GM12878 (cell line): ENCODE measurements at regions not wholly inside any gene's neighbourhood (a gene's known extent, or its start where the extent isn't known, plus 50 kb on each side); places are given as distances from the start of the nearest gene placed in this dataset.

Experiments used
- ATAC-seq: fragments of 200-7000 bp; cut with Tn5 transposase; 3 replicates; pipeline ENCODE4 v1.9.1; 2020; ENCODE audit warnings: mild to moderate bottlenecking, moderate library complexity
- BruUV-seq: library from RNA; stranded (reverse); fragments of 400-500 nt; replicated peaks from 2 replicates; lab custom pipeline; 2021; lab: Mats Ljungman, UMichigan
- CTCF ChIA-PET: fragments of 300-600 bp; sonication (Branson Sonifier 250); formaldehyde crosslinking; extraction: SDS; loops from one replicate; lab custom pipeline; 2021; ENCODE audit warnings: inconsistent platforms; lab: Yijun Ruan, JAX
- POLR2A ChIA-PET: fragments of 350-600 bp; formaldehyde crosslinking; extraction: SDS; loops from one replicate; lab custom pipeline; 2021; ENCODE audit warnings: inconsistent platforms; lab: Charles Lee
- RAD21 ChIA-PET: fragments of 300-600 bp; sonication (Branson Sonifier 250); formaldehyde crosslinking; loops from one replicate; lab custom pipeline; 2023; ENCODE audit warnings: antibody characterized with exemption; ENCODE audit not compliant: unreplicated experiment; lab: Charles Lee
- SMC1A ChIA-PET: fragments of 300-600 bp; sonication (Branson Sonifier 250); formaldehyde crosslinking; loops from one replicate; lab custom pipeline; 2023; ENCODE audit not compliant: unreplicated experiment, uncharacterized antibody; lab: Charles Lee
- DNase-seq: peaks from one replicate; pipeline ENCODE4 v3.0.0-alpha.2; 2011; ENCODE audit warnings: low read depth, low spot score
- FAIRE-seq: peaks from 3 replicates; lab custom pipeline; 2011; peaks lifted over from hg19 to GRCh38; lab: Jason Lieb, UNC
- H2AFZ ChIP-seq: 2 replicates; pipeline ENCODE4 v1.6.0; 2011; ENCODE audit warnings: low read depth, low read length, control low read depth; ENCODE audit not compliant: control insufficient read depth
- H3K27ac ChIP-seq: 2 replicates; pipeline ENCODE4 v1.5.1; 2011; ENCODE audit warnings: control low read depth; ENCODE audit not compliant: control insufficient read depth, insufficient read depth
- H3K27me3 ChIP-seq, 2 experiments: replicated peaks in 1 of 2; 2 replicates each; pipeline versions ENCODE4 v1.6.0 to v1.6.1; 2011; ENCODE audit warnings: low read length in 1 of 2; ENCODE audit not compliant: control insufficient read depth in 2 of 2, insufficient read depth in 2 of 2
- H3K36me3 ChIP-seq, 2 experiments: 2 replicates each; pipeline ENCODE4 v1.5.1; 2011; ENCODE audit warnings: low read length in 1 of 2; ENCODE audit not compliant: control insufficient read depth in 2 of 2, insufficient read depth in 2 of 2
- H3K4me1 ChIP-seq: 2 replicates; pipeline ENCODE4 v1.6.1; 2011; ENCODE audit warnings: mild to moderate bottlenecking, low read length, moderate library complexity, mixed read lengths; ENCODE audit not compliant: control insufficient read depth, insufficient read depth
- H3K4me2 ChIP-seq: 2 replicates; pipeline ENCODE4 v1.6.0; 2011; ENCODE audit warnings: control low read depth; ENCODE audit not compliant: control insufficient read depth, insufficient read depth
- H3K4me3 ChIP-seq: fragments of 200-600 bp; sonication (generic); 2 replicates; pipeline ENCODE4 v1.5.1; 2016
- H3K79me2 ChIP-seq: 2 replicates; pipeline ENCODE4 v1.6.0; 2011; ENCODE audit warnings: low read length; ENCODE audit not compliant: control insufficient read depth, insufficient read depth
- H3K9ac ChIP-seq: 2 replicates; pipeline ENCODE4 v1.8.0; 2011; ENCODE audit warnings: low read length, control low read depth, mixed read lengths; ENCODE audit not compliant: control insufficient read depth, insufficient read depth
- H3K9me3 ChIP-seq: replicated peaks from 3 replicates; pipeline ENCODE4 v1.5.1; 2011; ENCODE audit warnings: mild to moderate bottlenecking, low read length; ENCODE audit not compliant: control insufficient read depth, insufficient read depth
- H4K20me1 ChIP-seq: 2 replicates; pipeline ENCODE4 v1.6.0; 2011; ENCODE audit not compliant: control insufficient read depth, insufficient read depth
- BHLHE40 ChIP-seq, 2 experiments: fragments of 450-650 bp in 1 of 2; IDR thresholded peaks; 2 replicates each; pipeline ENCODE4 v1.6.1; 2011 to 2017; ENCODE audit warnings: low read depth in 2 of 2, borderline replicate concordance in 1 of 2, improper control_type of control experiment in 1 of 2, low read length in 1 of 2, mild to moderate bottlenecking in 1 of 2
- CREB1 ChIP-seq: IDR thresholded peaks from 2 replicates; pipeline ENCODE4 v1.6.1; 2012; ENCODE audit warnings: low read depth, mild to moderate bottlenecking, inconsistent platforms
- DPF2 ChIP-seq: fragments of 450-650 bp; IDR thresholded peaks from 2 replicates; pipeline ENCODE4 v1.6.1; 2017; ENCODE audit warnings: mild to moderate bottlenecking
- EED ChIP-seq: sonication (generic); IDR thresholded peaks from 2 replicates; pipeline ENCODE4 v1.6.1; 2016; ENCODE audit warnings: antibody characterized with exemption, low read depth
- POLR2A ChIP-seq: IDR thresholded peaks from 2 replicates; pipeline ENCODE4 v1.6.1; 2011; ENCODE audit warnings: low read depth, mild to moderate bottlenecking, low read length
- POLR2AphosphoS2 ChIP-seq: IDR thresholded peaks from 2 replicates; pipeline ENCODE4 v1.6.1; 2011; ENCODE audit warnings: low read depth, mild to moderate bottlenecking, low read length, improper control_type of control experiment, moderate library complexity
- RUNX3 ChIP-seq: IDR thresholded peaks from 2 replicates; pipeline ENCODE4 v1.6.1; 2012; ENCODE audit warnings: low read length, inconsistent platforms
- ZNF217 ChIP-seq: fragments of 450-650 bp; IDR thresholded peaks from 2 replicates; pipeline ENCODE4 v1.6.1; 2017; ENCODE audit warnings: antibody characterized with exemption, mild to moderate bottlenecking
- WGBS: methylation state at CpG from one replicate; pipeline ENCODE4 v1.1.6; 2016; ENCODE audit warnings: low lambda C conversion rate; ENCODE audit not compliant: insufficient replicate concordance, insufficient coverage; ENCODE audit errors: missing lambda C conversion rate; 5-methylcytosine and 5-hydroxymethylcytosine counted together
- in situ Hi-C: fragments of 300-500 bp; cut with MboI; formaldehyde crosslinking; loops from 9 replicates; pipeline ENCODE4 v1.14.3; 2018; ENCODE audit warnings: mixed read lengths
- intact Hi-C: fragments of 100-400 bp; cut with micrococcal nuclease; formaldehyde crosslinking; loops from one replicate; pipeline ENCODE4 v1.14.2; 2022; ENCODE audit not compliant: unreplicated experiment
- TF ChIP-seq, protein P1 (sequence below): fragments of 450-650 bp; formaldehyde crosslinking; IDR thresholded peaks from 2 replicates; pipeline ENCODE4 v1.4.0; 2020; ENCODE audit warnings: mild to moderate bottlenecking, moderate library complexity

DNA sequence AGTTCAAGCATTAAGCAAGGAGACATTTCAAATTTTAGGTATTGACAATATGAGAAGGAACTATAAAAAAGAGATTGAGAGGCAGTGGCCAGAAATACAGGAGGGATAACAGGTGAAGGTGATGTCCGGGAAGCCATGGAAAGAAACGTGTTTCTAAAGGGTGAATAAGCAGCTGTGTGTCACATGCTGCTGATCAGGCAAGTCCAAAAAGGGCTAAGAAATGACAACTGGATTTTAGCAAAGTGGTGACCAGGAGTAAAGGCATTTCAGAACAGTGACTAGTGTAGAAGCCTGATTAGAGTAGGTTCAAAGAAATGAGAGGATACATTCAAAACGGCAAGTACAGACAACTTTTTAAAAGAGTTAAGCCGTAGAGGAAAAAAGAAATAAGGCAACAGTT lies 204.3 kb upstream of the DIO2 start (continued):
- TF ChIP-seq, protein P1, sequence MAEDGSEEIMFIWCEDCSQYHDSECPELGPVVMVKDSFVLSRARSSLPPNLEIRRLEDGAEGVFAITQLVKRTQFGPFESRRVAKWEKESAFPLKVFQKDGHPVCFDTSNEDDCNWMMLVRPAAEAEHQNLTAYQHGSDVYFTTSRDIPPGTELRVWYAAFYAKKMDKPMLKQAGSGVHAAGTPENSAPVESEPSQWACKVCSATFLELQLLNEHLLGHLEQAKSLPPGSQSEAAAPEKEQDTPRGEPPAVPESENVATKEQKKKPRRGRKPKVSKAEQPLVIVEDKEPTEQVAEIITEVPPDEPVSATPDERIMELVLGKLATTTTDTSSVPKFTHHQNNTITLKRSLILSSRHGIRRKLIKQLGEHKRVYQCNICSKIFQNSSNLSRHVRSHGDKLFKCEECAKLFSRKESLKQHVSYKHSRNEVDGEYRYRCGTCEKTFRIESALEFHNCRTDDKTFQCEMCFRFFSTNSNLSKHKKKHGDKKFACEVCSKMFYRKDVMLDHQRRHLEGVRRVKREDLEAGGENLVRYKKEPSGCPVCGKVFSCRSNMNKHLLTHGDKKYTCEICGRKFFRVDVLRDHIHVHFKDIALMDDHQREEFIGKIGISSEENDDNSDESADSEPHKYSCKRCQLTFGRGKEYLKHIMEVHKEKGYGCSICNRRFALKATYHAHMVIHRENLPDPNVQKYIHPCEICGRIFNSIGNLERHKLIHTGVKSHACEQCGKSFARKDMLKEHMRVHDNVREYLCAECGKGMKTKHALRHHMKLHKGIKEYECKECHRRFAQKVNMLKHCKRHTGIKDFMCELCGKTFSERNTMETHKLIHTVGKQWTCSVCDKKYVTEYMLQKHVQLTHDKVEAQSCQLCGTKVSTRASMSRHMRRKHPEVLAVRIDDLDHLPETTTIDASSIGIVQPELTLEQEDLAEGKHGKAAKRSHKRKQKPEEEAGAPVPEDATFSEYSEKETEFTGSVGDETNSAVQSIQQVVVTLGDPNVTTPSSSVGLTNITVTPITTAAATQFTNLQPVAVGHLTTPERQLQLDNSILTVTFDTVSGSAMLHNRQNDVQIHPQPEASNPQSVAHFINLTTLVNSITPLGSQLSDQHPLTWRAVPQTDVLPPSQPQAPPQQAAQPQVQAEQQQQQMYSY: no peak
- TF ChIP-seq BHLHE40 (IDR thresholded peaks at IDR 0.05; ENCODE audit: borderline replicate concordance in 1 of 2, low read depth in 2 of 2, low read length in 1 of 2) (no peak), POLR2A (no peak)
- TF ChIP-seq, all 136 proteins: peak for 0

DNA sequence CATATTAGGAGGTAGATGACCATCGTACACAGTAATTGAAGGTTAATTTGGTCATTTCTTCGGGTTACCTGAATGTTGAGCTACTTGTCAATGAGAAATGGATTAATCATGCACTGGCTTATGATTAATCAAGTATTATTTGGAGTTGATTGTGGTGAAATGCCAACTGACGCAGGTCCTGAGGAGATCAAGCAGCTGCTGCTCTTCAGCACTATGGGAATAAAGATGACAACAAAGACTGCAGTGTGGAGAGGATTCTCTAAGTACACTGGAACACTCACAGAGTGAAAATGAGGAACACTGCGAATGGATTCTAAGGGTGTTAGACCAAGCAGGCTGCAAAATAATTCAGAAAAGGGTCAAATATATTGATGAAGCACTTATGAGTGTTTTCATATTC lies 202.8 kb upstream of the DIO2 start:
- in situ Hi-C loops: no loop called here
- RAD21 ChIA-PET: no interaction called here
- no peak overlapping the region for H3K9ac ChIP-seq
- no TSS peak for BruUV-seq
- H3K9me3 ChIP-seq: no peaks in the 10 kb centered on the region
- WGBS: 2% methylated on average over 4 of the region's 4 CpGs
- H3K36me3 ChIP-seq: no peaks in the 10 kb centered on the region
- POLR2A ChIA-PET: no interaction called here
- CTCF ChIA-PET: interaction anchor here (0.7 kb wide), 1 partner anchor 393 kb away, joined by 3 read pairs; no protein-coding TSS in a partner anchor
- DNase-seq (no peak), FAIRE-seq (no peak), ATAC-seq (no peak)
- H3K79me2 ChIP-seq: no peaks in the 10 kb centered on the region
- intact Hi-C loops: no loop called here
- H2AFZ ChIP-seq: no peak overlapping the region
- TF ChIP-seq ZNF217 (no peak), RUNX3 (no peak), DPF2 (no peak), CREB1 (no peak), POLR2A (no peak), POLR2AphosphoS2 (no peak), EED (no peak)
- no peaks in the 10 kb centered on the region for H3K4me1 ChIP-seq
- H3K4me2 ChIP-seq: no peak overlapping the region
- no peaks in the 10 kb centered on the region for H4K20me1 ChIP-seq
- H3K27ac ChIP-seq: no peak overlapping the region
- no peak overlapping the region for H3K4me3 ChIP-seq
- no peaks in the 10 kb centered on the region for H3K27me3 ChIP-seq
- SMC1A ChIA-PET: interaction anchor here (0.5 kb wide), 1 partner anchor 1166 kb away, joined by 4 read pairs; no protein-coding TSS in a partner anchor
